ENCODE measurements at regions not wholly inside any gene's neighbourhood (a gene's known extent, or its start where the extent isn't known, plus 50 kb on each side); places are given as distances from the start of the nearest gene placed in this dataset.
"Not testable (repeated sequence)": the region's sequence is repeated elsewhere in the genome, so short reads cannot be mapped to it uniquely, and the experiment has no call there.

GRCh38 chr4:82136161-82136801 is 237.5 kb downstream of the HNRNPD start:
- no peak for ATAC-seq (ENCODE audit: low FRiP score)
- 59 to 65% methylated on average over 2 of the region's 2 CpGs for WGBS, 2 donors
- H3K4me1 ChIP-seq (ENCODE audit: control insufficient read depth in 1 of 2, insufficient read depth in 2 of 2, low read length in 2 of 2): no peaks in the 10 kb centered on the region
- no peaks in the 10 kb centered on the region for H3K36me3 ChIP-seq (ENCODE audit: control insufficient read depth in 1 of 2, insufficient read depth in 2 of 2, low read length in 1 of 2)
- DNase-seq: no peak
- intact Hi-C loops (cut with DNase I): no loop called here
- no peaks in the 10 kb centered on the region for H3K27me3 ChIP-seq (ENCODE audit: control insufficient read depth in 1 of 2, insufficient read depth in 2 of 2, low read length in 1 of 2)
- no peak overlapping the region for H3K27ac ChIP-seq (ENCODE audit: low read depth in 1 of 2, low read length in 2 of 2)
- no peak overlapping the region for H3K4me3 ChIP-seq (ENCODE audit: low read length in 2 of 2)
- no peaks in the 10 kb centered on the region for H3K9me3 ChIP-seq (ENCODE audit: control insufficient read depth, low read length)

GRCh38 chr4:82128355-82128754 is 245.4 kb downstream of the HNRNPD start:
- ATAC-seq (ENCODE audit: low FRiP score) (no peak), DNase-seq (no peak)
- no peaks in the 10 kb centered on the region for H3K36me3 ChIP-seq (ENCODE audit: control insufficient read depth in 1 of 2, insufficient read depth in 2 of 2, low read length in 1 of 2)
- 79 to 81% methylated on average over 4 of the region's 4 CpGs for WGBS, 2 donors
- intact Hi-C loops (cut with DNase I): no loop called here
- H3K27ac ChIP-seq (ENCODE audit: low read depth in 1 of 2, low read length in 2 of 2): no peak overlapping the region
- H3K9me3 ChIP-seq (ENCODE audit: control insufficient read depth, low read length): no peaks in the 10 kb centered on the region
- H3K4me1 ChIP-seq (ENCODE audit: control insufficient read depth in 1 of 2, insufficient read depth in 2 of 2, low read length in 2 of 2): no peaks in the 10 kb centered on the region
- no peaks in the 10 kb centered on the region for H3K27me3 ChIP-seq (ENCODE audit: control insufficient read depth in 1 of 2, insufficient read depth in 2 of 2, low read length in 1 of 2)
- no peak overlapping the region for H3K4me3 ChIP-seq (ENCODE audit: low read length in 2 of 2)

DNA sequence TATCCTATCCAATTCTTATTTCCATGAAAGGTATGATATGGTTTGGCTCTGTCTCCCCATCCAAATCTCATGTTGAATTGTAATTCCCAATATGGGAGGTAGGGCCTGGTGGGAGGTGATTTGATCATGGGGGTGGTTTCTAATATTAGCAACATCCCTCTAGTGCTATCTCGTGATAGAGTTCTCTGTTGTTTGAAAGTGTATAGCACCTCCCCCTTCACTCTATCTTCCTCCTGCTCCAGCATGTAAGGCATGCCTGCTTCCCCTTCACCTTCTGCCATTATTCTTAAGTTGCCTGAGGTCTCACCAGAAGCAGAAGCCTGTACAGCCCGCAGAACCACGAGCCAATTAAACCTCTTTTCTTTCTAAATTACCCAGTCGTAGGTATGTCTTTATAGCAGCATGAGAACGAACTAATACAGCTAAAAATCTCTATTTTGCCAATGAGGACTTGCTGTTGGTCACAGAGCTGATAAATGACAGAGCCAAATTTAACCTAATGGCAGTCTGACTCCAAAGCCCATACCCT is 247.2 kb downstream of the HNRNPD start:
- intact Hi-C loops (cut with DNase I): no loop called here
- no peaks in the 10 kb centered on the region for H3K9me3 ChIP-seq (ENCODE audit: control insufficient read depth, low read length)
- H3K4me1 ChIP-seq (ENCODE audit: control insufficient read depth in 1 of 2, insufficient read depth in 2 of 2, low read length in 2 of 2): no peaks in the 10 kb centered on the region
- WGBS, 2 donors: 56 to 61% methylated on average over 5 of the region's 5 CpGs
- DNase-seq (no peak), ATAC-seq (ENCODE audit: low FRiP score) (no peak)
- H3K4me3 ChIP-seq (ENCODE audit: low read length in 2 of 2): no peak overlapping the region
- H3K27me3 ChIP-seq (ENCODE audit: control insufficient read depth in 1 of 2, insufficient read depth in 2 of 2, low read length in 1 of 2): no peaks in the 10 kb centered on the region
- H3K36me3 ChIP-seq (ENCODE audit: control insufficient read depth in 1 of 2, insufficient read depth in 2 of 2, low read length in 1 of 2): no peaks in the 10 kb centered on the region
- H3K27ac ChIP-seq (ENCODE audit: low read depth in 1 of 2, low read length in 2 of 2): no peak overlapping the region

- no peak for DNase-seq
- no peaks in the 10 kb centered on the region for H3K9me3 ChIP-seq (ENCODE audit: control insufficient read depth, low read length)
- no peaks in the 10 kb centered on the region for H3K36me3 ChIP-seq (ENCODE audit: control insufficient read depth in 1 of 2, insufficient read depth in 2 of 2, low read length in 1 of 2)
- intact Hi-C loops (cut with DNase I): no loop called here
- ATAC-seq (ENCODE audit: low FRiP score): no peak
- no peaks in the 10 kb centered on the region for H3K27me3 ChIP-seq (ENCODE audit: control insufficient read depth in 1 of 2, insufficient read depth in 2 of 2, low read length in 1 of 2)
- no peak overlapping the region for H3K27ac ChIP-seq (ENCODE audit: low read depth in 1 of 2, low read length in 2 of 2)
- H3K4me1 ChIP-seq (ENCODE audit: control insufficient read depth in 1 of 2, insufficient read depth in 2 of 2, low read length in 2 of 2): no peaks in the 10 kb centered on the region
- no peak overlapping the region for H3K4me3 ChIP-seq (ENCODE audit: low read length in 2 of 2)
- WGBS, 2 donors: 53 to 56% methylated on average over 6 of the region's 6 CpGs
These were observed 247.9 kb downstream of the HNRNPD start for GRCh38 chr4:82125787-82126297.

- H3K27ac ChIP-seq (ENCODE audit: low read depth in 1 of 2, low read length in 2 of 2): no peak overlapping the region
- 74 to 75% methylated on average over 7 of the region's 7 CpGs for WGBS, 2 donors
- intact Hi-C loops (cut with DNase I): no loop called here
- H3K36me3 ChIP-seq (ENCODE audit: control insufficient read depth in 1 of 2, insufficient read depth in 2 of 2, low read length in 1 of 2): no peaks in the 10 kb centered on the region
- ATAC-seq (ENCODE audit: low FRiP score): no peak
- H3K4me1 ChIP-seq (ENCODE audit: control insufficient read depth in 1 of 2, insufficient read depth in 2 of 2, low read length in 2 of 2): no peaks in the 10 kb centered on the region
- no peak overlapping the region for H3K4me3 ChIP-seq (ENCODE audit: low read length in 2 of 2)
- DNase-seq: no peak
- no peaks in the 10 kb centered on the region for H3K27me3 ChIP-seq (ENCODE audit: control insufficient read depth in 1 of 2, insufficient read depth in 2 of 2, low read length in 1 of 2)
- H3K9me3 ChIP-seq (ENCODE audit: control insufficient read depth, low read length): no peaks in the 10 kb centered on the region
These were observed 248.6 kb downstream of the HNRNPD start for GRCh38 chr4:82124932-82125786.

GRCh38 chr4:82124365-82124764 is 249.4 kb downstream of the HNRNPD start:
- intact Hi-C loops (cut with DNase I): no loop called here
- Histone ChIP-seq H3K36me3 (ENCODE audit: control insufficient read depth in 1 of 2, insufficient read depth in 2 of 2, low read length in 1 of 2) (no peaks in the 10 kb centered on the region), H3K4me1 (ENCODE audit: control insufficient read depth in 1 of 2, insufficient read depth in 2 of 2, low read length in 2 of 2) (no peaks in the 10 kb centered on the region), H3K27ac (ENCODE audit: low read depth in 1 of 2, low read length in 2 of 2) (no peak overlapping the region), H3K9me3 (ENCODE audit: control insufficient read depth, low read length) (no peaks in the 10 kb centered on the region), H3K4me3 (ENCODE audit: low read length in 2 of 2) (no peak overlapping the region), H3K27me3 (ENCODE audit: control insufficient read depth in 1 of 2, insufficient read depth in 2 of 2, low read length in 1 of 2) (no peaks in the 10 kb centered on the region)
- no peak for ATAC-seq (ENCODE audit: low FRiP score)
- DNase-seq: no peak
- WGBS, 2 donors: 44 to 48% methylated on average over 5 of the region's 5 CpGs

GRCh38 chr4:82123934-82124333 is 249.9 kb downstream of the HNRNPD start:
- intact Hi-C loops (cut with DNase I): no loop called here

GRCh38 chr4:82115183-82115582 is 258.6 kb downstream of the HNRNPD start:
- H3K4me1 ChIP-seq (ENCODE audit: control insufficient read depth in 1 of 2, insufficient read depth in 2 of 2, low read length in 2 of 2); H3K27ac ChIP-seq (ENCODE audit: low read depth in 1 of 2, low read length in 2 of 2); H3K27me3 ChIP-seq (ENCODE audit: control insufficient read depth in 1 of 2, insufficient read depth in 2 of 2, low read length in 1 of 2); H3K4me3 ChIP-seq (ENCODE audit: low read length in 2 of 2); DNase-seq; intact Hi-C loops (cut with DNase I); ATAC-seq (ENCODE audit: low FRiP score); H3K36me3 ChIP-seq (ENCODE audit: control insufficient read depth in 1 of 2, insufficient read depth in 2 of 2, low read length in 1 of 2); H3K9me3 ChIP-seq (ENCODE audit: control insufficient read depth, low read length): not testable (repeated sequence)
- WGBS, 2 donors: 90 to 93% methylated on average over 2 of the region's 3 CpGs

More at GRCh38 chr4:82123934-82124333, 249.9 kb downstream of the HNRNPD start:
- Histone ChIP-seq H3K36me3 (ENCODE audit: control insufficient read depth in 1 of 2, insufficient read depth in 2 of 2, low read length in 1 of 2) (no peaks in the 10 kb centered on the region), H3K27me3 (ENCODE audit: control insufficient read depth in 1 of 2, insufficient read depth in 2 of 2, low read length in 1 of 2) (no peaks in the 10 kb centered on the region), H3K27ac (ENCODE audit: low read depth in 1 of 2, low read length in 2 of 2) (no peak overlapping the region), H3K9me3 (ENCODE audit: control insufficient read depth, low read length) (no peaks in the 10 kb centered on the region), H3K4me3 (ENCODE audit: low read length in 2 of 2) (no peak overlapping the region), H3K4me1 (ENCODE audit: control insufficient read depth in 1 of 2, insufficient read depth in 2 of 2, low read length in 2 of 2) (no peaks in the 10 kb centered on the region)
- WGBS, 2 donors: 45 to 48% methylated on average over 3 of the region's 3 CpGs
- ATAC-seq (ENCODE audit: low FRiP score) (no peak), DNase-seq (no peak)

All from aorta (tissue), 5 donors.